Keratinocyte (primary cell): ENCODE measurements at regions not wholly inside any gene's neighbourhood (a gene's known extent, or its start where the extent isn't known, plus 50 kb on each side); places are given as distances from the start of the nearest gene placed in this dataset.

ENCODE experiments used
- DNase-seq: peaks from one replicate; pipeline ENCODE4 v3.0.0-alpha.2; 2011; ENCODE audit warnings: low read depth, missing footprints, low spot score
- FAIRE-seq: peaks from 2 replicates; lab custom pipeline; 2011; peaks lifted over from hg19 to GRCh38; lab: Jason Lieb, UNC
- H2AFZ ChIP-seq: 2 replicates; pipeline ENCODE4 v1.6.0; 2012; ENCODE audit warnings: low read length, control low read depth, inconsistent platforms; ENCODE audit not compliant: control insufficient read depth
- H3K27ac ChIP-seq: 2 replicates; pipeline ENCODE4 v1.5.1; 2011; ENCODE audit warnings: low read length; ENCODE audit not compliant: control insufficient read depth, insufficient read depth
- H3K27me3 ChIP-seq: 3 replicates; pipeline ENCODE4 v1.6.0; 2011; ENCODE audit warnings: low read length; ENCODE audit not compliant: control insufficient read depth, insufficient read depth; ENCODE audit errors: extremely low read depth
- H3K36me3 ChIP-seq, 2 experiments: 2 replicates in 1 of 2; 3 replicates in 1 of 2; pipeline ENCODE4 v1.5.1; 2011; ENCODE audit warnings: low read length in 2 of 2, mild to moderate bottlenecking in 1 of 2; ENCODE audit not compliant: control insufficient read depth in 2 of 2, insufficient read depth in 2 of 2; ENCODE audit errors: extremely low read depth in 1 of 2
- H3K4me1 ChIP-seq: 3 replicates; pipeline ENCODE4 v1.5.1; 2011; ENCODE audit warnings: low read length; ENCODE audit not compliant: control insufficient read depth, insufficient read depth; ENCODE audit errors: extremely low read depth
- H3K4me2 ChIP-seq: 3 replicates; pipeline ENCODE4 v1.6.0; 2011; ENCODE audit warnings: low read depth, low read length; ENCODE audit not compliant: control insufficient read depth, insufficient read depth; ENCODE audit errors: extremely low read depth
- H3K4me3 ChIP-seq, 3 experiments: fragments of 200-600 bp in 1 of 3; sonication (generic) in 1 of 3; 2 replicates in 2 of 3; 3 replicates in 1 of 3; pipeline ENCODE4 v1.5.1; 2011 to 2016; ENCODE audit warnings: low read length in 3 of 3, mild to moderate bottlenecking in 3 of 3, control low read depth in 2 of 3, inconsistent platforms in 1 of 3, low read depth in 1 of 3, mixed read lengths in 1 of 3, mixed run types in 1 of 3, moderate library complexity in 1 of 3; ENCODE audit not compliant: control insufficient read depth in 2 of 3, insufficient read depth in 2 of 3; ENCODE audit errors: extremely low read depth in 1 of 3
- H3K79me2 ChIP-seq: 2 replicates; pipeline ENCODE4 v1.6.0; 2012; ENCODE audit warnings: low read length; ENCODE audit not compliant: control insufficient read depth, insufficient read depth
- H3K9ac ChIP-seq: 3 replicates; pipeline ENCODE4 v1.6.0; 2011; ENCODE audit warnings: low read length; ENCODE audit not compliant: control insufficient read depth, insufficient read depth; ENCODE audit errors: extremely low read depth
- H3K9me1 ChIP-seq: 3 replicates; pipeline ENCODE4 v1.6.0; 2011; ENCODE audit warnings: low read length; ENCODE audit not compliant: control insufficient read depth, insufficient read depth; ENCODE audit errors: extremely low read depth
- H3K9me3 ChIP-seq: 2 replicates; pipeline ENCODE4 v1.5.1; 2012; ENCODE audit warnings: low read depth, low read length; ENCODE audit not compliant: control insufficient read depth
- H4K20me1 ChIP-seq: 3 replicates; pipeline ENCODE4 v1.6.0; 2011; ENCODE audit warnings: low read length; ENCODE audit not compliant: control insufficient read depth, insufficient read depth; ENCODE audit errors: extremely low read depth
- EZH2 ChIP-seq: IDR thresholded peaks from one replicate; pipeline ENCODE4 v1.6.1; 2012; ENCODE audit warnings: inconsistent platforms, mild to moderate bottlenecking, low read length, moderate library complexity
- dilution Hi-C: fragments of 300-500 bp; cut with MboI; formaldehyde crosslinking; loops from one replicate; pipeline ENCODE4 v1.7.0; 2020; ENCODE audit warnings: low sequenced_read_pairs; ENCODE audit not compliant: extremely low pct_ligation_motif_present
- TF ChIP-seq, protein P1 (sequence below), 3 experiments: IDR thresholded peaks in 1 of 3; conservative IDR thresholded peaks in 1 of 3; optimal IDR thresholded peaks in 1 of 3; 2 replicates in 2 of 3; 3 replicates in 1 of 3; pipeline versions ENCODE3 to v1.5.1; 2011; ENCODE audit warnings: low read length in 3 of 3, mild to moderate bottlenecking in 3 of 3, moderate library complexity in 2 of 3, control low read depth in 1 of 3, inconsistent platforms in 1 of 3; ENCODE audit not compliant: insufficient read depth in 2 of 3; ENCODE audit errors: extremely low read depth in 1 of 3

DNA sequence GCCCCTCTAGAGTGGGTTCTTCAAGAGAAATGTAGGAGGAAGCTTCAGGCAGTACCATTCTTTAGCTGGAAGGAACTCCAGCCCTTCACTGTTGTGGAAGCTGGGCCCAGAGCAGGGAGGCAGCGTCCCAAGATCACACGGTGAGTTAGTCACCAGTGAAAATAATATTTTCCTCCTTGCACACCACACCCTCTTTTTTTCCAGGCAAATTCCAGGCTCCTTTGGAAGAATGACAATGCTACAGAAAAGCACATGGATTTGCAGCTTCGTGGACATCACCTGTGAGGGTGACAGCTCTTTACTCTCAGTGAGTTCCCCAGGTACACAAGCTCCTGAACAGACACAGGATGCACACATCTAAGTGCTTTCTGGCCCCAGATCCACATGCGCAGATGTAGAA, 157.1 kb downstream of the COL6A3 start:
- no peak overlapping the region for H2AFZ ChIP-seq
- H3K9me3 ChIP-seq = no peaks in the 10 kb centered on the region
- H3K9ac ChIP-seq = no peak overlapping the region
- H3K4me2 ChIP-seq = no peak overlapping the region
- H3K27ac ChIP-seq = no peak overlapping the region
- H3K36me3 ChIP-seq = no peaks in the 10 kb centered on the region
- no peak overlapping the region for H3K4me3 ChIP-seq
- H4K20me1 ChIP-seq = no peaks in the 10 kb centered on the region
- H3K4me1 ChIP-seq = no peaks in the 10 kb centered on the region
- FAIRE-seq (no peak), DNase-seq (no peak)
- no peaks in the 10 kb centered on the region for H3K79me2 ChIP-seq
- dilution Hi-C loops = no loop called here
- no peaks in the 10 kb centered on the region for H3K9me1 ChIP-seq
- peaks cover 7% of the 10 kb centered on the region for H3K27me3 ChIP-seq
- TF ChIP-seq EZH2 = no peak
- TF ChIP-seq, protein P1, sequence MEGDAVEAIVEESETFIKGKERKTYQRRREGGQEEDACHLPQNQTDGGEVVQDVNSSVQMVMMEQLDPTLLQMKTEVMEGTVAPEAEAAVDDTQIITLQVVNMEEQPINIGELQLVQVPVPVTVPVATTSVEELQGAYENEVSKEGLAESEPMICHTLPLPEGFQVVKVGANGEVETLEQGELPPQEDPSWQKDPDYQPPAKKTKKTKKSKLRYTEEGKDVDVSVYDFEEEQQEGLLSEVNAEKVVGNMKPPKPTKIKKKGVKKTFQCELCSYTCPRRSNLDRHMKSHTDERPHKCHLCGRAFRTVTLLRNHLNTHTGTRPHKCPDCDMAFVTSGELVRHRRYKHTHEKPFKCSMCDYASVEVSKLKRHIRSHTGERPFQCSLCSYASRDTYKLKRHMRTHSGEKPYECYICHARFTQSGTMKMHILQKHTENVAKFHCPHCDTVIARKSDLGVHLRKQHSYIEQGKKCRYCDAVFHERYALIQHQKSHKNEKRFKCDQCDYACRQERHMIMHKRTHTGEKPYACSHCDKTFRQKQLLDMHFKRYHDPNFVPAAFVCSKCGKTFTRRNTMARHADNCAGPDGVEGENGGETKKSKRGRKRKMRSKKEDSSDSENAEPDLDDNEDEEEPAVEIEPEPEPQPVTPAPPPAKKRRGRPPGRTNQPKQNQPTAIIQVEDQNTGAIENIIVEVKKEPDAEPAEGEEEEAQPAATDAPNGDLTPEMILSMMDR (optimal IDR thresholded peaks at IDR 0.05 in 1 of 3, IDR thresholded peaks at IDR 0.05 in 1 of 3, conservative IDR thresholded peaks at IDR 0.05 in 1 of 3; ENCODE audit: extremely low read depth in 1 of 3, insufficient read depth in 2 of 3, low read length in 3 of 3) = no peak

DNA sequence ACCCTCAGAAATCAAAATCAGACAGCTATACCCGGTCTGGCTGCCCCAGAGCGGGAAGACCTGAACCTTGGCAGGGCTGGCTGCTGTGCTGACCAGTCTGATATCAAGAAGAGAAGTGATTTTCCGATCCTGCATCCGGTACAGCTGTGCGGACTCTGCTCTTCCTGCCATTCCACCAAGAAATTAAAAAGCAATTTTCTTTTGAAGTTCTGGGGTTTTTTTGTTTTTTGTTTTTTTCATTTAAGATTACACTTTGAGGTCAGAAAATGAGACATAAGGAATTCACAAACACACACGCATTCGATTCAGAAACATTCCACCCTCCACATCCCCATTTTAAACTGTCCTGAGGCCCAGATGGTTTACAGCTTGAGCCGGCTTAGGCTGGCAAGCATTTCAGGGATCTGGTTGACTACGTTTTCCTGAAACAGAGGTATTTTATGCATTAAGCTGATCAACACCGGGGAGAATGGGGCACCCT, 156.5 kb downstream of the COL6A3 start:
- H3K36me3 ChIP-seq = no peaks in the 10 kb centered on the region
- no peak overlapping the region for H3K27ac ChIP-seq
- no peaks in the 10 kb centered on the region for H3K9me3 ChIP-seq
- no peak for FAIRE-seq
- no peak overlapping the region for H2AFZ ChIP-seq
- H3K4me3 ChIP-seq = no peak overlapping the region
- peaks cover 7% of the 10 kb centered on the region for H3K27me3 ChIP-seq
- no peak overlapping the region for H3K9ac ChIP-seq
- dilution Hi-C loops = no loop called here
- no peaks in the 10 kb centered on the region for H4K20me1 ChIP-seq
- TF ChIP-seq EZH2 = no peak
- TF ChIP-seq, protein P1 (optimal IDR thresholded peaks at IDR 0.05 in 1 of 3, IDR thresholded peaks at IDR 0.05 in 1 of 3, conservative IDR thresholded peaks at IDR 0.05 in 1 of 3; ENCODE audit: extremely low read depth in 1 of 3, insufficient read depth in 2 of 3, low read length in 3 of 3) = no peak
- H3K9me1 ChIP-seq = no peaks in the 10 kb centered on the region
- no peak overlapping the region for H3K4me2 ChIP-seq
- H3K79me2 ChIP-seq = no peaks in the 10 kb centered on the region
- DNase-seq = no peak
- peaks cover under 1% of the 10 kb centered on the region for H3K4me1 ChIP-seq
